ENCODE measurements at regions not wholly inside any gene's neighbourhood (a gene's known extent, or its start where the extent isn't known, plus 50 kb on each side); places are given as distances from the start of the nearest gene placed in this dataset.
"Not testable (repeated sequence)": the region's sequence is repeated elsewhere in the genome, so short reads cannot be mapped to it uniquely, and the experiment has no call there.

- no peak overlapping the region for H3K4me3 ChIP-seq (ENCODE audit: insufficient read depth, low read length)
- H3K79me2 ChIP-seq (ENCODE audit: insufficient read depth, low read length) = no peaks in the 10 kb centered on the region
- no peak overlapping the region for H3K27ac ChIP-seq (ENCODE audit: low read depth, low read length)
- no peak overlapping the region for H3K4me2 ChIP-seq (ENCODE audit: insufficient read depth, low read length)
- peak; percentile 85 for DNase-seq (ENCODE audit: insufficient read length, low spot score, missing footprints)
- no peak overlapping the region for H2AFZ ChIP-seq (ENCODE audit: low read length)
- TF ChIP-seq CTCF (IDR thresholded peaks at IDR 0.05; ENCODE audit: extremely low read depth, low read depth, low read length) = no peak
- peaks cover 11% of the 10 kb centered on the region for H3K27me3 ChIP-seq (ENCODE audit: insufficient read depth, low read length)
- no peaks in the 10 kb centered on the region for H4K20me1 ChIP-seq (ENCODE audit: insufficient read depth, low read length)
- H3K36me3 ChIP-seq (ENCODE audit: insufficient read depth, low read length) = no peaks in the 10 kb centered on the region
- H3K4me1 ChIP-seq (ENCODE audit: insufficient read depth, low read length) = no peaks in the 10 kb centered on the region
- no peaks in the 10 kb centered on the region for H3K9me3 ChIP-seq (ENCODE audit: low read depth, low read length)
Measured at GRCh38 chr12:31220633-31221550, 105.1 kb downstream of the SINHCAF start.

GRCh38 chr12:31221551-31221945 is 104.4 kb downstream of the SINHCAF start:
- no peak for TF ChIP-seq CTCF (IDR thresholded peaks at IDR 0.05; ENCODE audit: extremely low read depth, low read depth, low read length)
- no peaks in the 10 kb centered on the region for H4K20me1 ChIP-seq (ENCODE audit: insufficient read depth, low read length)
- H3K4me1 ChIP-seq (ENCODE audit: insufficient read depth, low read length) = no peaks in the 10 kb centered on the region
- H3K79me2 ChIP-seq (ENCODE audit: insufficient read depth, low read length) = no peaks in the 10 kb centered on the region
- H3K4me3 ChIP-seq (ENCODE audit: insufficient read depth, low read length) = no peak overlapping the region
- no peak overlapping the region for H3K4me2 ChIP-seq (ENCODE audit: insufficient read depth, low read length)
- no peak overlapping the region for H2AFZ ChIP-seq (ENCODE audit: low read length)
- no peaks in the 10 kb centered on the region for H3K9me3 ChIP-seq (ENCODE audit: low read depth, low read length)
- peak; percentile 17 for DNase-seq (ENCODE audit: insufficient read length, low spot score, missing footprints)
- H3K36me3 ChIP-seq (ENCODE audit: insufficient read depth, low read length) = no peaks in the 10 kb centered on the region
- H3K27me3 ChIP-seq (ENCODE audit: insufficient read depth, low read length) = peaks cover 5% of the 10 kb centered on the region
- H3K27ac ChIP-seq (ENCODE audit: low read depth, low read length) = no peak overlapping the region

GRCh38 chr12:31222620-31223222 is 103.2 kb downstream of the SINHCAF start:
- no peak overlapping the region for H2AFZ ChIP-seq (ENCODE audit: low read length)
- no peak for TF ChIP-seq CTCF (IDR thresholded peaks at IDR 0.05; ENCODE audit: extremely low read depth, low read depth, low read length)
- peak; percentile 68 for DNase-seq (ENCODE audit: insufficient read length, low spot score, missing footprints)
- H3K4me1 ChIP-seq (ENCODE audit: insufficient read depth, low read length) = no peaks in the 10 kb centered on the region
- no peaks in the 10 kb centered on the region for H3K27me3 ChIP-seq (ENCODE audit: insufficient read depth, low read length)
- H3K9me3 ChIP-seq (ENCODE audit: low read depth, low read length) = no peaks in the 10 kb centered on the region
- H3K79me2 ChIP-seq (ENCODE audit: insufficient read depth, low read length) = no peaks in the 10 kb centered on the region
- no peaks in the 10 kb centered on the region for H3K36me3 ChIP-seq (ENCODE audit: insufficient read depth, low read length)
- H3K4me2 ChIP-seq (ENCODE audit: insufficient read depth, low read length) = no peak overlapping the region
- H3K27ac ChIP-seq (ENCODE audit: low read depth, low read length) = no peak overlapping the region
- H3K4me3 ChIP-seq (ENCODE audit: insufficient read depth, low read length) = no peak overlapping the region
- H4K20me1 ChIP-seq (ENCODE audit: insufficient read depth, low read length) = no peaks in the 10 kb centered on the region

- not testable (repeated sequence) for H3K27me3 ChIP-seq (ENCODE audit: insufficient read depth, low read length); H3K79me2 ChIP-seq (ENCODE audit: insufficient read depth, low read length); H3K4me3 ChIP-seq (ENCODE audit: insufficient read depth, low read length); DNase-seq (ENCODE audit: insufficient read length, low spot score, missing footprints); H3K4me1 ChIP-seq (ENCODE audit: insufficient read depth, low read length); H3K9me3 ChIP-seq (ENCODE audit: low read depth, low read length); H3K4me2 ChIP-seq (ENCODE audit: insufficient read depth, low read length); H3K27ac ChIP-seq (ENCODE audit: low read depth, low read length); H4K20me1 ChIP-seq (ENCODE audit: insufficient read depth, low read length); H3K36me3 ChIP-seq (ENCODE audit: insufficient read depth, low read length); H2AFZ ChIP-seq (ENCODE audit: low read length)
Measured at GRCh38 chr12:31223640-31224039, 102.3 kb downstream of the SINHCAF start.

All from osteoblast (primary cell).